K562 (cell line): ENCODE measurements at regions not wholly inside any gene's neighbourhood (a gene's known extent, or its start where the extent isn't known, plus 50 kb on each side); places are given as distances from the start of the nearest gene placed in this dataset.

Source experiments
- ATAC-seq: fragments of 200-7000 bp; cut with Tn5 transposase; 3 replicates; pipeline ENCODE4 v1.9.1; 2020; ENCODE audit warnings: moderate library complexity
- BruUV-seq: library from RNA; stranded (reverse); fragments of 400-500 nt; replicated peaks from 2 replicates; lab custom pipeline; 2021; lab: Mats Ljungman, UMichigan
- CTCF ChIA-PET: fragments of 300-600 bp; formaldehyde crosslinking; extraction: SDS; loops from one replicate; lab custom pipeline; 2021; ENCODE audit warnings: low intra/inter-chr PET ratio; lab: Yijun Ruan, JAX
- POLR2A ChIA-PET: fragments of 300-600, 350-650 bp; sonication (Branson Sonifier 250); formaldehyde crosslinking; extraction: SDS; loops from one replicate; lab custom pipeline; 2021; ENCODE audit warnings: antibody characterized with exemption, inconsistent platforms; lab: Yijun Ruan, JAX
- DNase-seq, 4 experiments: peaks; one replicate each; pipeline versions ENCODE4 v3.0.0 to v3.0.0-alpha.2; 2011 to 2018; ENCODE audit warnings: low spot score in 3 of 4, mixed read lengths in 3 of 4; ENCODE audit errors: extremely low read depth in 1 of 4
- FAIRE-seq: peaks from 2 replicates; lab custom pipeline; 2011; peaks lifted over from hg19 to GRCh38; lab: Jason Lieb, UNC
- H2AFZ ChIP-seq: 2 replicates; pipeline ENCODE4 v1.6.0; 2011; ENCODE audit warnings: low read depth, low read length, control low read depth, inconsistent platforms
- H3K27ac ChIP-seq: fragments of 200-600 bp; 3 replicates; pipeline ENCODE4 v1.8.0; 2011; ENCODE audit warnings: low read depth, mild to moderate bottlenecking, control low read depth, inconsistent platforms, low read length, moderate library complexity, mixed read lengths; ENCODE audit errors: extremely low read depth
- H3K27me3 ChIP-seq, 2 experiments: fragments of 300-600 bp in 1 of 2; 2 replicates in 1 of 2; 3 replicates in 1 of 2; pipeline versions ENCODE4 v1.6.0 to v1.8.0; 2011; ENCODE audit warnings: inconsistent platforms in 2 of 2, low read length in 2 of 2, mild to moderate bottlenecking in 1 of 2, mixed read lengths in 1 of 2, moderate library complexity in 1 of 2; ENCODE audit not compliant: control insufficient read depth in 2 of 2, insufficient read depth in 2 of 2
- H3K36me3 ChIP-seq: fragments of 300-600 bp; 3 replicates; pipeline ENCODE4 v1.8.0; 2011; ENCODE audit warnings: mild to moderate bottlenecking, low read length, inconsistent platforms; ENCODE audit not compliant: control insufficient read depth, insufficient read depth
- H3K4me1 ChIP-seq, 2 experiments: fragments of 200-600 bp in 1 of 2; replicated peaks in 1 of 2; 2 replicates in 1 of 2; 3 replicates in 1 of 2; pipeline versions ENCODE4 v1.5.1 to v1.8.0; 2011; ENCODE audit warnings: inconsistent platforms in 2 of 2, low read length in 2 of 2, mild to moderate bottlenecking in 1 of 2, mixed read lengths in 1 of 2, moderate library complexity in 1 of 2; ENCODE audit not compliant: control insufficient read depth in 2 of 2, insufficient read depth in 2 of 2
- H3K4me2 ChIP-seq: 2 replicates; pipeline ENCODE4 v1.6.1; 2011; ENCODE audit warnings: low read length, control low read depth, inconsistent platforms, mixed read lengths; ENCODE audit not compliant: insufficient read depth
- H3K4me3 ChIP-seq: fragments of 200-600 bp; sonication (generic), shearing (Covaris generic); 2 replicates; pipeline ENCODE4 v1.5.1; 2016; ENCODE audit warnings: control low read depth, inconsistent platforms
- H3K79me2 ChIP-seq: fragments of 200-600 bp; 3 replicates; pipeline ENCODE4 v1.8.0; 2011; ENCODE audit warnings: low read length, inconsistent platforms; ENCODE audit not compliant: control insufficient read depth, insufficient read depth
- H3K9ac ChIP-seq, 2 experiments: 2 replicates each; pipeline versions ENCODE4 v1.6.0 to v1.6.1; 2011; ENCODE audit warnings: low read depth in 2 of 2, low read length in 2 of 2, control low read depth in 1 of 2, inconsistent platforms in 1 of 2, mild to moderate bottlenecking in 1 of 2, mixed read lengths in 1 of 2; ENCODE audit not compliant: insufficient read depth in 1 of 2
- H3K9me1 ChIP-seq: one replicate; pipeline ENCODE4 v1.6.0; 2011; ENCODE audit warnings: inconsistent platforms, mild to moderate bottlenecking, low read length, moderate library complexity; ENCODE audit not compliant: control insufficient read depth, insufficient read depth
- H3K9me3 ChIP-seq: replicated peaks from 2 replicates; pipeline ENCODE4 v1.5.1; 2011; ENCODE audit warnings: low read depth, low read length, inconsistent platforms; ENCODE audit not compliant: control insufficient read depth, insufficient read depth
- H4K20me1 ChIP-seq: replicated peaks from 2 replicates; pipeline ENCODE4 v1.6.1; 2011; ENCODE audit warnings: low read length, inconsistent platforms, mixed read lengths; ENCODE audit not compliant: control insufficient read depth, insufficient read depth
- ELF1 ChIP-seq: fragments of 200-800 bp; sonication (Bioruptor generic); IDR thresholded peaks from 2 replicates; pipeline ENCODE4 v1.6.1; 2016; ENCODE audit warnings: missing genetic modification characterization, missing compliant biosample characterization
- SIRT6 ChIP-seq: IDR thresholded peaks from one replicate; pipeline ENCODE4 v1.6.1; 2012; ENCODE audit warnings: low read depth, mild to moderate bottlenecking, control low read depth, inconsistent platforms, low read length, moderate library complexity
- SMARCB1 ChIP-seq: IDR thresholded peaks from 2 replicates; pipeline ENCODE4 v1.6.1; 2011; ENCODE audit warnings: improper control_type of control experiment, low read depth; ENCODE audit not compliant: insufficient read length
- STAG1 ChIP-seq: sonication (generic); formaldehyde crosslinking; IDR thresholded peaks from 2 replicates; pipeline ENCODE4 v1.5.0; 2020; ENCODE audit warnings: missing genetic modification reagents, borderline replicate concordance
- TARDBP ChIP-seq: fragments of 450-650 bp; IDR thresholded peaks from 2 replicates; pipeline ENCODE4 v1.6.1; 2016
- ZNF165 ChIP-seq: fragments of 250-450 bp; sonication (Bioruptor Pico); IDR thresholded peaks from 2 replicates; pipeline ENCODE4 v1.4.0; 2020; ENCODE audit warnings: borderline replicate concordance
- ZNF197 ChIP-seq: fragments of 200-800 bp; sonication (Bioruptor generic); IDR thresholded peaks from 2 replicates; pipeline ENCODE4 v1.6.1; 2016; ENCODE audit warnings: low read depth, missing genetic modification characterization, missing compliant biosample characterization
- ZNF561 ChIP-seq: fragments of 450-650 bp; formaldehyde crosslinking; conservative IDR thresholded peaks from 2 replicates; pipeline ENCODE4 v1.4.0; 2020; ENCODE audit warnings: mild to moderate bottlenecking, moderate library complexity
- ZNF57 ChIP-seq: fragments of 450-650 bp; formaldehyde crosslinking; IDR thresholded peaks from 2 replicates; pipeline ENCODE4 v1.4.0; 2020; ENCODE audit warnings: mild to moderate bottlenecking, moderate library complexity
- ZNF780A ChIP-seq: fragments of 250-450 bp; sonication (Bioruptor Pico); IDR thresholded peaks from 2 replicates; pipeline ENCODE4 v1.5.0; 2021; ENCODE audit warnings: mild to moderate bottlenecking
- ZNF785 ChIP-seq: fragments of 250-450 bp; sonication (Bioruptor Pico); IDR thresholded peaks from 2 replicates; pipeline ENCODE4 v1.4.0; 2020; ENCODE audit warnings: mild to moderate bottlenecking
- whole genome bisulfite sequencing: fragments of 100-300 bp; shearing (Covaris generic); methylation state at CpG from one replicate; pipeline ENCODE4 v1.1.6; 2016; ENCODE audit warnings: low coverage, mixed read lengths; ENCODE audit not compliant: insufficient coverage; ENCODE audit errors: missing lambda C conversion rate; 5-methylcytosine and 5-hydroxymethylcytosine counted together
- in situ Hi-C: fragments of 300-500 bp; cut with MboI; formaldehyde crosslinking; loops from 4 replicates; pipeline ENCODE4 v1.15.0; 2018; ENCODE audit warnings: inconsistent platforms, mixed read lengths
- intact Hi-C: fragments of 100-400 bp; cut with micrococcal nuclease; formaldehyde crosslinking; loops from 2 replicates; pipeline ENCODE4 v1.14.2; 2022
- TF ChIP-seq, protein P1 (sequence below): fragments of 200-600 bp; sonication (generic); IDR thresholded peaks from one replicate; pipeline ENCODE4 v1.6.1; 2012; ENCODE audit warnings: mild to moderate bottlenecking, low read depth, low read length, inconsistent platforms

- no peak for TF ChIP-seq ZNF57 (CRISPR knock-in tag)
- no peak for TF ChIP-seq SMARCB1
- no peak for TF ChIP-seq ZNF785 (CRISPR knock-in tag)
- TF ChIP-seq ZNF197 (CRISPR knock-in tag): no peak
- TF ChIP-seq ZNF780A (CRISPR knock-in tag): no peak
These were observed 1279.3 kb downstream of the BRD1 start (continued) for GRCh38 chr22:48548391-48548790.

DNA sequence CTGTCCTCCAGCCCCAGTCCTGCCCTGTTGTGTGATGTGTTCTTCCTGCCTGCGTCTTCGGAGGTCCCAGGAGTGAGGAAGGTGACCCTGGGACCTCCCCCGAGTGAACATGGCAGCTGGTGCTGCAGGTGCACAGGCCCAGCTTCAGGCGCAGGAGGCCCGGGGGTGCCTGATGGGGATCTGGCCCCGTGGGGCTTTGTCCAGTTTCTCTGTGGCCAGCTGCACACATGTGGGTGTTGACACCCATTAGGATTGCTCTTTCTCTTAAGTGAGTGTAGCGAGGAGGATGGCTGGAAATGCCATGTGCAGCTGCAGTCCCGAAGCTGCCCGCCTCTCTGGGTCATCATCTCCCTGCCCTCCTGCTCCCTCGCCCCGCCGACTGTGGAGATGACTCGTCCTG is 1279.7 kb downstream of the BRD1 start:
- H4K20me1 ChIP-seq: no peaks in the 10 kb centered on the region
- no peaks in the 10 kb centered on the region for H3K79me2 ChIP-seq
- H3K9me1 ChIP-seq: no peaks in the 10 kb centered on the region
- no peak overlapping the region for H3K9ac ChIP-seq
- ATAC-seq: no peak
- DNase-seq: no peak
- no TSS peak for BruUV-seq
- H3K27ac ChIP-seq: no peak overlapping the region
- no peak overlapping the region for H2AFZ ChIP-seq
- POLR2A ChIA-PET: no interaction called here
- no peak overlapping the region for H3K4me3 ChIP-seq
- intact Hi-C loops: no loop called here
- no peaks in the 10 kb centered on the region for H3K9me3 ChIP-seq
- FAIRE-seq: no peak
- H3K27me3 ChIP-seq: peaks cover 0 to 7% of the 10 kb centered on the region in 2 experiments; a peak in 1 of 5 replicates
- no peak overlapping the region for H3K4me2 ChIP-seq
- WGBS: 0% methylated on average over 10 of the region's 13 CpGs
- H3K4me1 ChIP-seq: no peaks in the 10 kb centered on the region
- CTCF ChIA-PET: no interaction called here
- in situ Hi-C loops: no loop called here
- no peaks in the 10 kb centered on the region for H3K36me3 ChIP-seq
- TF ChIP-seq ZNF561 (CRISPR knock-in tag) (no peak), TARDBP (no peak), STAG1 (CRISPR knock-in tag) (no peak), SIRT6 (no peak), ZNF165 (CRISPR knock-in tag) (no peak), ELF1 (no peak)
- TF ChIP-seq, protein P1, sequence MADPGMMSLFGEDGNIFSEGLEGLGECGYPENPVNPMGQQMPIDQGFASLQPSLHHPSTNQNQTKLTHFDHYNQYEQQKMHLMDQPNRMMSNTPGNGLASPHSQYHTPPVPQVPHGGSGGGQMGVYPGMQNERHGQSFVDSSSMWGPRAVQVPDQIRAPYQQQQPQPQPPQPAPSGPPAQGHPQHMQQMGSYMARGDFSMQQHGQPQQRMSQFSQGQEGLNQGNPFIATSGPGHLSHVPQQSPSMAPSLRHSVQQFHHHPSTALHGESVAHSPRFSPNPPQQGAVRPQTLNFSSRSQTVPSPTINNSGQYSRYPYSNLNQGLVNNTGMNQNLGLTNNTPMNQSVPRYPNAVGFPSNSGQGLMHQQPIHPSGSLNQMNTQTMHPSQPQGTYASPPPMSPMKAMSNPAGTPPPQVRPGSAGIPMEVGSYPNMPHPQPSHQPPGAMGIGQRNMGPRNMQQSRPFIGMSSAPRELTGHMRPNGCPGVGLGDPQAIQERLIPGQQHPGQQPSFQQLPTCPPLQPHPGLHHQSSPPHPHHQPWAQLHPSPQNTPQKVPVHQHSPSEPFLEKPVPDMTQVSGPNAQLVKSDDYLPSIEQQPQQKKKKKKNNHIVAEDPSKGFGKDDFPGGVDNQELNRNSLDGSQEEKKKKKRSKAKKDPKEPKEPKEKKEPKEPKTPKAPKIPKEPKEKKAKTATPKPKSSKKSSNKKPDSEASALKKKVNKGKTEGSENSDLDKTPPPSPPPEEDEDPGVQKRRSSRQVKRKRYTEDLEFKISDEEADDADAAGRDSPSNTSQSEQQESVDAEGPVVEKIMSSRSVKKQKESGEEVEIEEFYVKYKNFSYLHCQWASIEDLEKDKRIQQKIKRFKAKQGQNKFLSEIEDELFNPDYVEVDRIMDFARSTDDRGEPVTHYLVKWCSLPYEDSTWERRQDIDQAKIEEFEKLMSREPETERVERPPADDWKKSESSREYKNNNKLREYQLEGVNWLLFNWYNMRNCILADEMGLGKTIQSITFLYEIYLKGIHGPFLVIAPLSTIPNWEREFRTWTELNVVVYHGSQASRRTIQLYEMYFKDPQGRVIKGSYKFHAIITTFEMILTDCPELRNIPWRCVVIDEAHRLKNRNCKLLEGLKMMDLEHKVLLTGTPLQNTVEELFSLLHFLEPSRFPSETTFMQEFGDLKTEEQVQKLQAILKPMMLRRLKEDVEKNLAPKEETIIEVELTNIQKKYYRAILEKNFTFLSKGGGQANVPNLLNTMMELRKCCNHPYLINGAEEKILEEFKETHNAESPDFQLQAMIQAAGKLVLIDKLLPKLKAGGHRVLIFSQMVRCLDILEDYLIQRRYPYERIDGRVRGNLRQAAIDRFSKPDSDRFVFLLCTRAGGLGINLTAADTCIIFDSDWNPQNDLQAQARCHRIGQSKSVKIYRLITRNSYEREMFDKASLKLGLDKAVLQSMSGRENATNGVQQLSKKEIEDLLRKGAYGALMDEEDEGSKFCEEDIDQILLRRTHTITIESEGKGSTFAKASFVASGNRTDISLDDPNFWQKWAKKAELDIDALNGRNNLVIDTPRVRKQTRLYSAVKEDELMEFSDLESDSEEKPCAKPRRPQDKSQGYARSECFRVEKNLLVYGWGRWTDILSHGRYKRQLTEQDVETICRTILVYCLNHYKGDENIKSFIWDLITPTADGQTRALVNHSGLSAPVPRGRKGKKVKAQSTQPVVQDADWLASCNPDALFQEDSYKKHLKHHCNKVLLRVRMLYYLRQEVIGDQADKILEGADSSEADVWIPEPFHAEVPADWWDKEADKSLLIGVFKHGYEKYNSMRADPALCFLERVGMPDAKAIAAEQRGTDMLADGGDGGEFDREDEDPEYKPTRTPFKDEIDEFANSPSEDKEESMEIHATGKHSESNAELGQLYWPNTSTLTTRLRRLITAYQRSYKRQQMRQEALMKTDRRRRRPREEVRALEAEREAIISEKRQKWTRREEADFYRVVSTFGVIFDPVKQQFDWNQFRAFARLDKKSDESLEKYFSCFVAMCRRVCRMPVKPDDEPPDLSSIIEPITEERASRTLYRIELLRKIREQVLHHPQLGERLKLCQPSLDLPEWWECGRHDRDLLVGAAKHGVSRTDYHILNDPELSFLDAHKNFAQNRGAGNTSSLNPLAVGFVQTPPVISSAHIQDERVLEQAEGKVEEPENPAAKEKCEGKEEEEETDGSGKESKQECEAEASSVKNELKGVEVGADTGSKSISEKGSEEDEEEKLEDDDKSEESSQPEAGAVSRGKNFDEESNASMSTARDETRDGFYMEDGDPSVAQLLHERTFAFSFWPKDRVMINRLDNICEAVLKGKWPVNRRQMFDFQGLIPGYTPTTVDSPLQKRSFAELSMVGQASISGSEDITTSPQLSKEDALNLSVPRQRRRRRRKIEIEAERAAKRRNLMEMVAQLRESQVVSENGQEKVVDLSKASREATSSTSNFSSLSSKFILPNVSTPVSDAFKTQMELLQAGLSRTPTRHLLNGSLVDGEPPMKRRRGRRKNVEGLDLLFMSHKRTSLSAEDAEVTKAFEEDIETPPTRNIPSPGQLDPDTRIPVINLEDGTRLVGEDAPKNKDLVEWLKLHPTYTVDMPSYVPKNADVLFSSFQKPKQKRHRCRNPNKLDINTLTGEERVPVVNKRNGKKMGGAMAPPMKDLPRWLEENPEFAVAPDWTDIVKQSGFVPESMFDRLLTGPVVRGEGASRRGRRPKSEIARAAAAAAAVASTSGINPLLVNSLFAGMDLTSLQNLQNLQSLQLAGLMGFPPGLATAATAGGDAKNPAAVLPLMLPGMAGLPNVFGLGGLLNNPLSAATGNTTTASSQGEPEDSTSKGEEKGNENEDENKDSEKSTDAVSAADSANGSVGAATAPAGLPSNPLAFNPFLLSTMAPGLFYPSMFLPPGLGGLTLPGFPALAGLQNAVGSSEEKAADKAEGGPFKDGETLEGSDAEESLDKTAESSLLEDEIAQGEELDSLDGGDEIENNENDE: no peak
